Cardiac fibroblast (primary cell): ENCODE measurements at regions not wholly inside any gene's neighbourhood (a gene's known extent, or its start where the extent isn't known, plus 50 kb on each side); places are given as distances from the start of the nearest gene placed in this dataset.

Experiments
- DNase-seq, 2 donors: peaks; one replicate each; pipeline versions ENCODE4 v3.0.0 to v3.0.0-alpha.2; 2010; ENCODE audit warnings: low read depth in 2 of 2
- H3K4me3 ChIP-seq, 2 donors: replicated peaks in 1 of 2; 1 replicate in 1 of 2; 2 replicates in 1 of 2; pipeline ENCODE4 v1.5.1; 2011; ENCODE audit warnings: low read depth in 2 of 2, low read length in 2 of 2, mild to moderate bottlenecking in 2 of 2, moderate library complexity in 1 of 2
- TF ChIP-seq, protein P1 (sequence below): IDR thresholded peaks from one replicate; pipeline ENCODE4 v1.5.1; 2011; ENCODE audit warnings: low read depth, mild to moderate bottlenecking, low read length, inconsistent platforms

DNA sequence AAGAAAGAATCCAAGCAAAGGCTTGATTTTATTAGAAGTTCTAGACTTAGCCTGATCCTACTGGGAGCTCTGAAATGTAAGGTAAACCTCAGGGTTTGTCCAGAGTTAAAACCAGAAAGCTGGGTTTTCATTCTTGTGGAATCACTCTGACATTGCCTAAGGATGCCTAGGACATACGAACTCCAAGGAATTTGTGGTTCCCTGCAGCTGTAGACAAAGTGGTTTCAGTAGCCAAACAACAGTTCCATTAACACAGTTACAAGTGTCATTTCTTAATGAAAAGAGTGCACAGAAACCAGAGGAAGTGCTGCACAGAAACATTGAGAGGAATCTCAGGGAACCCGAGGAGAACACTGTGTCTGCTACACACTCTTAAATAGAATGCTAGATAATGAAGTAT, 221.4 kb upstream of the ST6GAL2 start:
- no peak overlapping the region for H3K4me3 ChIP-seq
- DNase-seq: no peak
- TF ChIP-seq, protein P1, sequence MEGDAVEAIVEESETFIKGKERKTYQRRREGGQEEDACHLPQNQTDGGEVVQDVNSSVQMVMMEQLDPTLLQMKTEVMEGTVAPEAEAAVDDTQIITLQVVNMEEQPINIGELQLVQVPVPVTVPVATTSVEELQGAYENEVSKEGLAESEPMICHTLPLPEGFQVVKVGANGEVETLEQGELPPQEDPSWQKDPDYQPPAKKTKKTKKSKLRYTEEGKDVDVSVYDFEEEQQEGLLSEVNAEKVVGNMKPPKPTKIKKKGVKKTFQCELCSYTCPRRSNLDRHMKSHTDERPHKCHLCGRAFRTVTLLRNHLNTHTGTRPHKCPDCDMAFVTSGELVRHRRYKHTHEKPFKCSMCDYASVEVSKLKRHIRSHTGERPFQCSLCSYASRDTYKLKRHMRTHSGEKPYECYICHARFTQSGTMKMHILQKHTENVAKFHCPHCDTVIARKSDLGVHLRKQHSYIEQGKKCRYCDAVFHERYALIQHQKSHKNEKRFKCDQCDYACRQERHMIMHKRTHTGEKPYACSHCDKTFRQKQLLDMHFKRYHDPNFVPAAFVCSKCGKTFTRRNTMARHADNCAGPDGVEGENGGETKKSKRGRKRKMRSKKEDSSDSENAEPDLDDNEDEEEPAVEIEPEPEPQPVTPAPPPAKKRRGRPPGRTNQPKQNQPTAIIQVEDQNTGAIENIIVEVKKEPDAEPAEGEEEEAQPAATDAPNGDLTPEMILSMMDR: no peak

DNA sequence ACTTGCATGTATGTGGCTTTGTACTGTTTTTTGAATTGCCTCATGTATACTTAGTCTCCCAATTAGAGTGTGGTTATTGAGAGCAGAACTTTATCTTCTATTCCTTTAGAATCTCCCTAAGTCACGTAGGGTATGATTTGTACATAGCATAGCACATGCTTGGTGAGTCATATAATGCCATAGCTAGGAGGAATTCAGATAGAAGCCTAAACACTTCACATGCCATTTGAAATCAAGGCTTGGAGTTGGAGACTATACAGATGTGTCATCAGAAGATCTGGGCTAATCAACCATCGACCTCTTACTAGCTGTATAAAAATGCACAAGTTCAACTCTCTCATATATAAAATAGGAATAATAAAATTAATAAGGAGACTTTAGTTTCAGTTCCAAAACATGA, 222.6 kb upstream of the ST6GAL2 start:
- no peak overlapping the region for H3K4me3 ChIP-seq
- TF ChIP-seq, protein P1: no peak
- DNase-seq: peak; percentile 2 to 27

DNA sequence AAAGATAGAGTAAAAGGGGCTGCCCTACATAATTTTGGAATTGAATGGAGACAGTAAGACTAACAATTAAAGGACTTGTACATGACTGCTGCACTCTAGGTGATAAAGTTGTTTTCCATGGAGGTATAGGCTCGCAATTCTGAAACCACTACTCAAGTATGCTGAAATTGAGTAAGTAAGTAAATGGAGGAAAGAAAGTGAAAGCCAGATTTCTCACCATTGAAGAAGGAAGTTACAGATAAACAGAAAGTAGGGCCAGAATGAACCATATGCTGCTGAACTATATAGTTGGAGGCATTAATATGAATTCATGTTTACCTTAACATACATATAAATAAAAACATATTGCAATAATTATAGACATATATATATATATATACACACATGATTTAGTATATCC, 225.7 kb upstream of the ST6GAL2 start:
- TF ChIP-seq, protein P1: no peak
- DNase-seq: no peak
- H3K4me3 ChIP-seq: no peak overlapping the region

DNA sequence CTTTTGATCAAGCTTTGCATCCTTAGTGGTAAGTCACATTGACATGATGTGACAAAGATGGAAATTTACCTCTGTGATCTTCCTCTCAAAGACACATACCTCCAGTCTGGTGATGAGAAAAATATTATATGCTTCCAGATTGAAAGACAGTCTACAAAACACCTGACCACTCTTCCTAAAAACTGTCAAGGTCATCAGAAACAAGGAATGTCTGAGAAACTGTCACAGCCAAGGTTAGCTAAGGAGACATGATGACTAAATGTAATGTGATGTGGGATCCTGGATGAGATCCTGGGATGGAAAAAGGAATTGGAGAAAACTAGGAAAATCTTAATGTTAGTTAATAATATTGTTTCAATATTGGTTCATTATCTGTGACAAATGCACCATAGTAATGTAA, 226.6 kb upstream of the ST6GAL2 start:
- TF ChIP-seq, protein P1: no peak

DNA sequence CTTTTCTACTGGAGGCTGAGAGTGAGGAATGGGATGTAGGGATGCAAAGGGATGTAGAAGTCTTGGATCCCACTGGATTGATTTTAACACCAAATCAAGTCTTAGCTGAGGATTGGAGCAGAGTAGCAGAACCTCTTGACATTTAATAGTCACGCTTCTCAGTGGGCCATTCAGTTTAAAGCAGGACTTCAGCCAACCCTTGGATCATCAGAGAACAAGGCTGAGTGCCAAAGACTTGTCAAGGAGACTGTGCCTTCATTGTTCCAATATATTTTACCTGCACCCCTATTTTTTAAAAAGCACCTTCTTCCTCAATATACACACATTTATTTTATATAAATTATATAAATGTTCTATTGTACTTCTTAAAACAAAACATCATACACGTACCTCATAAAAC, 242.4 kb upstream of the ST6GAL2 start:
- no peak overlapping the region for H3K4me3 ChIP-seq
- DNase-seq: no peak
- TF ChIP-seq, protein P1: no peak

More for the DNA sequence above, 226.6 kb upstream of the ST6GAL2 start:
- DNase-seq: no peak
- H3K4me3 ChIP-seq: no peak overlapping the region

DNA sequence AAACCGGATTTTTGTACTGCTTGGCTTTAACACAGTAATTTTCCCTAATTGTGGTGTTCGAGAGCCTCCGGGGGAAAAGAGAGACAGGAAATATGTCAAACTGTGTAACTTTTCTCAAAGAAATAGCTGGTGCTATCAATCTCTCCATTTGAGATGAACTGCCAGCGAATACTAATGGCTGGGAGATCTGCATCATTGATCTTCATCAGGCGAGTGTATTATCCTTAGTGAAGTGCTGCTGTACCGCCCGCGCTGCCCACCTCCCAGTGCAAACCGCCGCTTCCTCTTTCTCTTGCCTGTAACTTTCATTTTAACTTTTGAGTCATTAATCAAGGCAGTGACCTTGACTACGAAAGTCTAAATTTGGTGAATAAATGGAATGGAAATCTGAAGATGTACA, 246.1 kb upstream of the ST6GAL2 start:
- TF ChIP-seq, protein P1: no peak
- no peak for DNase-seq
- H3K4me3 ChIP-seq: no peak overlapping the region

DNA sequence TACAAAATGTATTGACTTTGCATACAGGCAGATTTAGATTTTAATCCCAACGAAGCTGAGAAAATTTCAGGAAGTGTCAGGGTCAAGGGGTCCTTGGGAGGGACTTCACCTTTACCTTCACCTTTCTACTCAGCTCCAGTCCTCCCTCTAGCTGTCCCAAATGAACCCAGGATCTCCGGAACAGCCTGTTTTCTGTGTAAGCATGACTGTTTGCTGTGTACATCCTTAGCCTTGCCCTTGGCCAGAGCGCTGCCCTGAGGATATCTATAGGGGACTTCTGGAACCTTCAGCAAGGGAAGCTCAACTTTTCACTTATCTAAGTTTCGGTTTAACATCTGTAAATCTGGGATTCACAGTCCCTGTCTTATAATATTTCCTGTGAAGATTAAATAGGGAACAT, 246.8 kb upstream of the ST6GAL2 start:
- H3K4me3 ChIP-seq: no peak overlapping the region
- TF ChIP-seq, protein P1: no peak
- no peak for DNase-seq
